22Rv1 (cell line): ENCODE measurements at regions not wholly inside any gene's neighbourhood (a gene's known extent, or its start where the extent isn't known, plus 50 kb on each side); places are given as distances from the start of the nearest gene placed in this dataset.

Source experiments
- CTCF ChIP-seq: fragments of 450-650 bp; IDR thresholded peaks from 2 replicates; pipeline ENCODE4 v1.5.1; 2017; ENCODE audit warnings: mild to moderate bottlenecking
- ZFX ChIP-seq: fragments of 450-650 bp; IDR thresholded peaks from 2 replicates; pipeline ENCODE4 v1.6.1; 2017; ENCODE audit warnings: antibody characterized with exemption, borderline replicate concordance

- TF ChIP-seq CTCF: no peak
- no peak for TF ChIP-seq ZFX
Measured at GRCh38 chr5:153299891-153300290, 190.6 kb upstream of the GRIA1 start.
